A549 (cell line): ENCODE measurements at regions not wholly inside any gene's neighbourhood (a gene's known extent, or its start where the extent isn't known, plus 50 kb on each side); places are given as distances from the start of the nearest gene placed in this dataset.

Experiments
- ELK1 ChIP-seq: fragments of 150-350 bp; IDR thresholded peaks from 2 replicates; pipeline ENCODE4 v1.6.1; 2014; ENCODE audit warnings: low read depth, mild to moderate bottlenecking, low read length
- ESRRA ChIP-seq: fragments of 150-350 bp; IDR thresholded peaks from 2 replicates; pipeline ENCODE4 v1.6.1; 2014; ENCODE audit warnings: mild to moderate bottlenecking, low read length, borderline replicate concordance
- HEYL ChIP-seq: fragments of 250-450 bp; sonication (Bioruptor Pico); IDR thresholded peaks from 2 replicates; pipeline ENCODE4 v1.8.0; 2021; ENCODE audit warnings: mild to moderate bottlenecking, moderate library complexity
- MAX ChIP-seq: IDR thresholded peaks from 2 replicates; pipeline ENCODE4 v1.6.1; 2012
- MYC ChIP-seq: IDR thresholded peaks from 2 replicates; pipeline ENCODE4 v1.6.1; 2012; ENCODE audit warnings: mild to moderate bottlenecking, inconsistent platforms, low read length, improper control_type of control experiment, borderline replicate concordance
- POLR2A ChIP-seq: IDR thresholded peaks from 2 replicates; pipeline ENCODE4 v1.6.1; 2012; ENCODE audit warnings: mild to moderate bottlenecking, low read length
- TF ChIP-seq, protein P1 (sequence below): fragments of >200 bp; sonication (Bioruptor Twin); formaldehyde crosslinking; IDR thresholded peaks from 3 replicates; pipeline ENCODE4 v1.5.1; 2016
- TF ChIP-seq, protein P2 (sequence below): fragments of 250-450 bp; sonication (Bioruptor Pico); IDR thresholded peaks from 2 replicates; pipeline ENCODE4 v1.5.0; 2021; ENCODE audit warnings: mild to moderate bottlenecking, moderate library complexity, borderline replicate concordance

GRCh38 chr15:100767001-100767825, 112.4 kb upstream of the ALDH1A3 start:
- no peak for TF ChIP-seq POLR2A
- TF ChIP-seq, protein P1, sequence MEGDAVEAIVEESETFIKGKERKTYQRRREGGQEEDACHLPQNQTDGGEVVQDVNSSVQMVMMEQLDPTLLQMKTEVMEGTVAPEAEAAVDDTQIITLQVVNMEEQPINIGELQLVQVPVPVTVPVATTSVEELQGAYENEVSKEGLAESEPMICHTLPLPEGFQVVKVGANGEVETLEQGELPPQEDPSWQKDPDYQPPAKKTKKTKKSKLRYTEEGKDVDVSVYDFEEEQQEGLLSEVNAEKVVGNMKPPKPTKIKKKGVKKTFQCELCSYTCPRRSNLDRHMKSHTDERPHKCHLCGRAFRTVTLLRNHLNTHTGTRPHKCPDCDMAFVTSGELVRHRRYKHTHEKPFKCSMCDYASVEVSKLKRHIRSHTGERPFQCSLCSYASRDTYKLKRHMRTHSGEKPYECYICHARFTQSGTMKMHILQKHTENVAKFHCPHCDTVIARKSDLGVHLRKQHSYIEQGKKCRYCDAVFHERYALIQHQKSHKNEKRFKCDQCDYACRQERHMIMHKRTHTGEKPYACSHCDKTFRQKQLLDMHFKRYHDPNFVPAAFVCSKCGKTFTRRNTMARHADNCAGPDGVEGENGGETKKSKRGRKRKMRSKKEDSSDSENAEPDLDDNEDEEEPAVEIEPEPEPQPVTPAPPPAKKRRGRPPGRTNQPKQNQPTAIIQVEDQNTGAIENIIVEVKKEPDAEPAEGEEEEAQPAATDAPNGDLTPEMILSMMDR, result no peak
- no peak for TF ChIP-seq HEYL (CRISPR knock-in tag)
- no peak for TF ChIP-seq MYC
- no peak for TF ChIP-seq ESRRA
- TF ChIP-seq, protein P2, sequence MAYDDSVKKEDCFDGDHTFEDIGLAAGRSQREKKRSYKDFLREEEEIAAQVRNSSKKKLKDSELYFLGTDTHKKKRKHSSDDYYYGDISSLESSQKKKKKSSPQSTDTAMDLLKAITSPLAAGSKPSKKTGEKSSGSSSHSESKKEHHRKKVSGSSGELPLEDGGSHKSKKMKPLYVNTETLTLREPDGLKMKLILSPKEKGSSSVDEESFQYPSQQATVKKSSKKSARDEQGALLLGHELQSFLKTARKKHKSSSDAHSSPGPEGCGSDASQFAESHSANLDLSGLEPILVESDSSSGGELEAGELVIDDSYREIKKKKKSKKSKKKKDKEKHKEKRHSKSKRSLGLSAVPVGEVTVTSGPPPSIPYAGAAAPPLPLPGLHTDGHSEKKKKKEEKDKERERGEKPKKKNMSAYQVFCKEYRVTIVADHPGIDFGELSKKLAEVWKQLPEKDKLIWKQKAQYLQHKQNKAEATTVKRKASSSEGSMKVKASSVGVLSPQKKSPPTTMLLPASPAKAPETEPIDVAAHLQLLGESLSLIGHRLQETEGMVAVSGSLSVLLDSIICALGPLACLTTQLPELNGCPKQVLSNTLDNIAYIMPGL, result no peak
- no peak for TF ChIP-seq MAX
- no peak for TF ChIP-seq ELK1
